ENCODE measurements at regions not wholly inside any gene's neighbourhood (a gene's known extent, or its start where the extent isn't known, plus 50 kb on each side); places are given as distances from the start of the nearest gene placed in this dataset.

- DNase-seq = no peak
- Histone ChIP-seq H3K9me3 (ENCODE audit: control insufficient read depth, low read length) (no peaks in the 10 kb centered on the region), H3K4me1 (ENCODE audit: control insufficient read depth, insufficient read depth, low read length) (no peaks in the 10 kb centered on the region), H3K27me3 (ENCODE audit: control insufficient read depth, insufficient read depth) (no peaks in the 10 kb centered on the region), H3K27ac (ENCODE audit: low read length) (no peak overlapping the region), H3K4me3 (ENCODE audit: low read length) (no peak overlapping the region)
- WGBS = 87% methylated on average over 4 of the region's 4 CpGs
- no peak for ATAC-seq
- intact Hi-C loops (cut with DNase I) = no loop called here
Observed at GRCh38 chr12:86735072-86735471, 478.9 kb upstream of the MGAT4C start.

DNA sequence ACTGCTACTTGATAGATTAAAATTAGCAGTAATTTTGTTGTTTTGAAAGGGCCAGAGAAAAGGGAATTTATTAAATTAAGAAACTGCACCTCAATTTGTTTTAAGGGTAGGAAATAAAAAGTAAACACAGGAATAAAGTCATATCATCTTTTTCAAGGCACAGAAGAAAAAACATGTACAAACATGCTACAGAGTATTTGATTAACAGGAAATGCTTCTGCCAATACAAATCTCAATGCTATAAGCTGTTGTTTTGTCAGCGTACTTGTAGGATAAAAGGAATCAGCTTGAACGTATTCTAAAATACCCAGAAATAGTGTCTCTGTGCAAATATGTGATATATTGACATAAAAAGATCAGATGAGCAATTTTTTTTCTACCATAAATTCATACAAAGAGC lies 474.0 kb upstream of the MGAT4C start:
- no peak for DNase-seq
- H3K27me3 ChIP-seq (ENCODE audit: control insufficient read depth, insufficient read depth) = no peaks in the 10 kb centered on the region
- no peak for ATAC-seq
- intact Hi-C loops (cut with DNase I) = no loop called here
- H3K27ac ChIP-seq (ENCODE audit: low read length) = no peak overlapping the region
- 73% methylated on average over 2 of the region's 2 CpGs for WGBS
- H3K4me1 ChIP-seq (ENCODE audit: control insufficient read depth, insufficient read depth, low read length) = no peaks in the 10 kb centered on the region
- H3K4me3 ChIP-seq (ENCODE audit: low read length) = no peak overlapping the region
- no peaks in the 10 kb centered on the region for H3K9me3 ChIP-seq (ENCODE audit: control insufficient read depth, low read length)

DNA sequence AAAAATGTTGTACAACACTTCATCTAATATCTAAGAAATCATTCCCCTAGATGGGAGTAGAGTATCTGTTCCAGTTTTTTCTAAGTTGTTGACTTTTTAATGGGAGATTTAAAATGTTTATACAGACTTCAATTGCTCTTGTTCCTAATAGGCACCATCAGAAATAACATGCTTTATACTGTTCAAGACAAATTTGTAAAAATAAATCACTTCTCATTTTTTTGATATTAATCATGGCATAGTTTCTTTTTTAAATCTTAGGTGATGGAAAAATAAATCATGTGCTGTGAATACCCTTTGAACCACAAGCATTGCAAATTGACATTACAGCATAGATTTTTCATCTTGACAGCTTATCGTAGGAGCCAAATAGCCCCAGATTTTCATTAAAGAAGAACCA lies 473.5 kb upstream of the MGAT4C start:
- no peaks in the 10 kb centered on the region for H3K4me1 ChIP-seq (ENCODE audit: control insufficient read depth, insufficient read depth, low read length)
- DNase-seq = no peak
- no peak for ATAC-seq
- H3K4me3 ChIP-seq (ENCODE audit: low read length) = no peak overlapping the region
- no peaks in the 10 kb centered on the region for H3K27me3 ChIP-seq (ENCODE audit: control insufficient read depth, insufficient read depth)
- no peak overlapping the region for H3K27ac ChIP-seq (ENCODE audit: low read length)
- intact Hi-C loops (cut with DNase I) = no loop called here
- 81% methylated on average over 1 of the region's 1 CpG for WGBS
- no peaks in the 10 kb centered on the region for H3K9me3 ChIP-seq (ENCODE audit: control insufficient read depth, low read length)

GRCh38 chr12:86727160-86727559 lies 471.0 kb upstream of the MGAT4C start:
- ATAC-seq (no peak), DNase-seq (no peak)
- no peak overlapping the region for H3K27ac ChIP-seq (ENCODE audit: low read length)
- H3K9me3 ChIP-seq (ENCODE audit: control insufficient read depth, low read length) = no peaks in the 10 kb centered on the region
- H3K4me3 ChIP-seq (ENCODE audit: low read length) = no peak overlapping the region
- intact Hi-C loops (cut with DNase I) = no loop called here
- H3K4me1 ChIP-seq (ENCODE audit: control insufficient read depth, insufficient read depth, low read length) = no peaks in the 10 kb centered on the region
- H3K27me3 ChIP-seq (ENCODE audit: control insufficient read depth, insufficient read depth) = no peaks in the 10 kb centered on the region
- 37% methylated on average over 1 of the region's 1 CpG for WGBS

DNA sequence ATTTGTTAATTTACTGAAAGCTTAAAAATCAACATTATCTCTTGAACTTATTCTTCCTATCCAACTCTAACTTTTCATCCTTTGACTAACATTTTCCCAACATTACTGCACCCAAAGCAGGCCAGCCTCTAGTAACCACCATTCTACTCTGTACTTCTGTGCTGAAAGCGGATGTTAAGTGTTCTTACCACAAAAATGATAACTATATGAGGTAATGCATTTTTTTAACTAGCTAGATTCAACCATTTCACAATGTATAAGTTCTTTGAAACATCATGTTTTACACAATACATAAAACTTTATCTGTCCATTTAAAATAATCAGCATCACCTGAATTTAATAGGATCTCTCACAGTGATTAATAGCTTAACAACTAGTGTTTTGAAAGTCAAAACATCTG lies 468.5 kb upstream of the MGAT4C start:
- Histone ChIP-seq H3K27ac (ENCODE audit: low read length) (no peak overlapping the region), H3K27me3 (ENCODE audit: control insufficient read depth, insufficient read depth) (no peaks in the 10 kb centered on the region), H3K4me1 (ENCODE audit: control insufficient read depth, insufficient read depth, low read length) (no peaks in the 10 kb centered on the region), H3K4me3 (ENCODE audit: low read length) (no peak overlapping the region), H3K9me3 (ENCODE audit: control insufficient read depth, low read length) (no peaks in the 10 kb centered on the region)
- intact Hi-C loops (cut with DNase I) = no loop called here
- WGBS = 76% methylated on average over 1 of the region's 1 CpG
- no peak for DNase-seq
- ATAC-seq = no peak

DNA sequence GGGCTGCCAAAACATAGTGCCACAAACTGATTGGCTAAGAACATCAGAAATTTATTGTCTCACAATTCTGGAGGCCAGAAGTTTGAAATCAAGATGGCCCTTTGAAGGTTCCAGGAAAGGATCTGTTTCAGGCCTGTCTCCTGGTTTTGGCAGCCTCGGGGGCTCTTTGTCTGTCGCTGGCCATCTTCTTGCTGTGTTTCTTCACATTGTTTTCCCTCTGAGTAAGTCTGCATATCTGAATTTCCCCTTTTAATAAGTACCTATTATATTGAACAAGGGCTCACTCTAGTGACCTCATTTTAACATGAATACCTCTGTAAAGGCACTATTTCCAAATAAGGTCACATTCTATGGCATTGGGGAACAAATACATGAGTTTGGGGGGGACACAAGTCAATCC lies 467.1 kb upstream of the MGAT4C start:
- intact Hi-C loops (cut with DNase I) = no loop called here
- H3K4me3 ChIP-seq (ENCODE audit: low read length) = no peak overlapping the region
- no peaks in the 10 kb centered on the region for H3K27me3 ChIP-seq (ENCODE audit: control insufficient read depth, insufficient read depth)
- DNase-seq (no peak), ATAC-seq (no peak)
- no peak overlapping the region for H3K27ac ChIP-seq (ENCODE audit: low read length)
- H3K9me3 ChIP-seq (ENCODE audit: control insufficient read depth, low read length) = no peaks in the 10 kb centered on the region
- H3K4me1 ChIP-seq (ENCODE audit: control insufficient read depth, insufficient read depth, low read length) = no peaks in the 10 kb centered on the region
- 46% methylated on average over 2 of the region's 2 CpGs for WGBS

- ATAC-seq (no peak), DNase-seq (no peak)
- Histone ChIP-seq H3K27me3 (ENCODE audit: control insufficient read depth, insufficient read depth) (no peaks in the 10 kb centered on the region), H3K4me3 (ENCODE audit: low read length) (no peak overlapping the region), H3K9me3 (ENCODE audit: control insufficient read depth, low read length) (no peaks in the 10 kb centered on the region), H3K4me1 (ENCODE audit: control insufficient read depth, insufficient read depth, low read length) (no peaks in the 10 kb centered on the region), H3K27ac (ENCODE audit: low read length) (no peak overlapping the region)
- intact Hi-C loops (cut with DNase I) = no loop called here
- WGBS = 81% methylated on average over 5 of the region's 5 CpGs
Observed at GRCh38 chr12:86721713-86722397, 465.7 kb upstream of the MGAT4C start.

GRCh38 chr12:86719381-86719780 lies 463.2 kb upstream of the MGAT4C start:
- H3K4me3 ChIP-seq (ENCODE audit: low read length) = no peak overlapping the region
- H3K27me3 ChIP-seq (ENCODE audit: control insufficient read depth, insufficient read depth) = no peaks in the 10 kb centered on the region
- ATAC-seq (no peak), DNase-seq (no peak)
- no peaks in the 10 kb centered on the region for H3K4me1 ChIP-seq (ENCODE audit: control insufficient read depth, insufficient read depth, low read length)
- no peaks in the 10 kb centered on the region for H3K9me3 ChIP-seq (ENCODE audit: control insufficient read depth, low read length)
- H3K27ac ChIP-seq (ENCODE audit: low read length) = no peak overlapping the region
- 86% methylated on average over 1 of the region's 1 CpG for WGBS
- intact Hi-C loops (cut with DNase I) = no loop called here

GRCh38 chr12:86713121-86713520 lies 456.9 kb upstream of the MGAT4C start:
- intact Hi-C loops (cut with DNase I) = no loop called here
- no peak for DNase-seq
- no peaks in the 10 kb centered on the region for H3K9me3 ChIP-seq (ENCODE audit: control insufficient read depth, low read length)
- H3K27me3 ChIP-seq (ENCODE audit: control insufficient read depth, insufficient read depth) = no peaks in the 10 kb centered on the region
- no peak overlapping the region for H3K27ac ChIP-seq (ENCODE audit: low read length)
- H3K4me3 ChIP-seq (ENCODE audit: low read length) = no peak overlapping the region
- ATAC-seq = no peak
- H3K4me1 ChIP-seq (ENCODE audit: control insufficient read depth, insufficient read depth, low read length) = no peaks in the 10 kb centered on the region

DNA sequence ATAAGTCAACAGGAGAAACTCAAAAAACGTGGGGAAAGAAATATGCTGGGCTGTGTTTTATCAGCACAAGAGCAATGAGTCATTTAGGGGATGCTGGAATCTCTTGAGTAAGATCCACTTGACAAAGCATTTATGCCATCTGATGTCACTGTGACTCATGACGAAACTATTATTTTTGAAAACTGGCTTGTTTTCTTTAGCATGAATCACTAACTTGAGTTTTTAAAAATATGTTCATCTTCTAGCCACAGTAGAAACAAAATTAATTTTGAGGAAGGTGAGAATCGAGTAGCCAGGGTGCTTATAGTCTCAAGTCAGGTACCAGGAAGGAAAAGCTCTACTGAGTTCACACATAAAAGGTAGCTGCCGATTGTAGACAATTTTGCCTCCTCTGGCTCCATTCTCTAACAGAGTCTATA lies 456.2 kb upstream of the MGAT4C start:
- Histone ChIP-seq H3K4me3 (ENCODE audit: low read length) (no peak overlapping the region), H3K27ac (ENCODE audit: low read length) (no peak overlapping the region), H3K9me3 (ENCODE audit: control insufficient read depth, low read length) (no peaks in the 10 kb centered on the region), H3K27me3 (ENCODE audit: control insufficient read depth, insufficient read depth) (no peaks in the 10 kb centered on the region), H3K4me1 (ENCODE audit: control insufficient read depth, insufficient read depth, low read length) (no peaks in the 10 kb centered on the region)
- 49% methylated on average over 4 of the region's 4 CpGs for WGBS
- DNase-seq = no peak
- no peak for ATAC-seq
- intact Hi-C loops (cut with DNase I) = no loop called here

- 76% methylated on average over 1 of the region's 1 CpG for WGBS
- H3K27me3 ChIP-seq (ENCODE audit: control insufficient read depth, insufficient read depth) = no peaks in the 10 kb centered on the region
Observed at GRCh38 chr12:86711731-86712130, 455.5 kb upstream of the MGAT4C start.

GRCh38 chr12:86710109-86710508 lies 453.9 kb upstream of the MGAT4C start:
- Histone ChIP-seq H3K27me3 (ENCODE audit: control insufficient read depth, insufficient read depth) (no peaks in the 10 kb centered on the region), H3K4me3 (ENCODE audit: low read length) (no peak overlapping the region), H3K27ac (ENCODE audit: low read length) (no peak overlapping the region), H3K9me3 (ENCODE audit: control insufficient read depth, low read length) (no peaks in the 10 kb centered on the region), H3K4me1 (ENCODE audit: control insufficient read depth, insufficient read depth, low read length) (no peaks in the 10 kb centered on the region)
- intact Hi-C loops (cut with DNase I) = no loop called here
- no peak for DNase-seq
- no peak for ATAC-seq

More at GRCh38 chr12:86711731-86712130, 455.5 kb upstream of the MGAT4C start:
- H3K4me3 ChIP-seq (ENCODE audit: low read length) = no peak overlapping the region
- no peaks in the 10 kb centered on the region for H3K4me1 ChIP-seq (ENCODE audit: control insufficient read depth, insufficient read depth, low read length)
- H3K27ac ChIP-seq (ENCODE audit: low read length) = no peak overlapping the region
- intact Hi-C loops (cut with DNase I) = no loop called here
- no peak for ATAC-seq
- no peak for DNase-seq
- no peaks in the 10 kb centered on the region for H3K9me3 ChIP-seq (ENCODE audit: control insufficient read depth, low read length)

Measured in right cardiac atrium (tissue), 5 donors.